ENCODE measurements at regions not wholly inside any gene's neighbourhood (a gene's known extent, or its start where the extent isn't known, plus 50 kb on each side); places are given as distances from the start of the nearest gene placed in this dataset.

GRCh38 chr1:81296601-81297000 is 504.1 kb upstream of the ADGRL2 start:
- DNase-seq, result no peak
- Histone ChIP-seq H3K9me3 (no peaks in the 10 kb centered on the region), H3K27ac (no peak overlapping the region), H3K4me1 (peaks cover 0 to 10% (median 0%) of the 10 kb centered on the region in 4 donors), H3K4me3 (no peak overlapping the region), H3K36me3 (no peaks in the 10 kb centered on the region), H3K27me3 (no peaks in the 10 kb centered on the region)
- intact Hi-C loops (cut with DNase I; ENCODE audit: low total_unique reads), result no loop called here
- TF ChIP-seq, protein P1, sequence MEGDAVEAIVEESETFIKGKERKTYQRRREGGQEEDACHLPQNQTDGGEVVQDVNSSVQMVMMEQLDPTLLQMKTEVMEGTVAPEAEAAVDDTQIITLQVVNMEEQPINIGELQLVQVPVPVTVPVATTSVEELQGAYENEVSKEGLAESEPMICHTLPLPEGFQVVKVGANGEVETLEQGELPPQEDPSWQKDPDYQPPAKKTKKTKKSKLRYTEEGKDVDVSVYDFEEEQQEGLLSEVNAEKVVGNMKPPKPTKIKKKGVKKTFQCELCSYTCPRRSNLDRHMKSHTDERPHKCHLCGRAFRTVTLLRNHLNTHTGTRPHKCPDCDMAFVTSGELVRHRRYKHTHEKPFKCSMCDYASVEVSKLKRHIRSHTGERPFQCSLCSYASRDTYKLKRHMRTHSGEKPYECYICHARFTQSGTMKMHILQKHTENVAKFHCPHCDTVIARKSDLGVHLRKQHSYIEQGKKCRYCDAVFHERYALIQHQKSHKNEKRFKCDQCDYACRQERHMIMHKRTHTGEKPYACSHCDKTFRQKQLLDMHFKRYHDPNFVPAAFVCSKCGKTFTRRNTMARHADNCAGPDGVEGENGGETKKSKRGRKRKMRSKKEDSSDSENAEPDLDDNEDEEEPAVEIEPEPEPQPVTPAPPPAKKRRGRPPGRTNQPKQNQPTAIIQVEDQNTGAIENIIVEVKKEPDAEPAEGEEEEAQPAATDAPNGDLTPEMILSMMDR (IDR thresholded peaks at IDR 0.05), result no peak

- no peak for DNase-seq
- Histone ChIP-seq H3K36me3 (no peaks in the 10 kb centered on the region), H3K27me3 (no peaks in the 10 kb centered on the region), H3K4me3 (no peak overlapping the region), H3K4me1 (peaks cover 0 to 14% (median 0%) of the 10 kb centered on the region in 4 donors), H3K27ac (no peak overlapping the region), H3K9me3 (no peaks in the 10 kb centered on the region)
- TF ChIP-seq, protein P1 (IDR thresholded peaks at IDR 0.05), result no peak
- intact Hi-C loops (cut with DNase I; ENCODE audit: low total_unique reads), result no loop called here
Observed at GRCh38 chr1:81290326-81290725, 510.4 kb upstream of the ADGRL2 start.

DNA sequence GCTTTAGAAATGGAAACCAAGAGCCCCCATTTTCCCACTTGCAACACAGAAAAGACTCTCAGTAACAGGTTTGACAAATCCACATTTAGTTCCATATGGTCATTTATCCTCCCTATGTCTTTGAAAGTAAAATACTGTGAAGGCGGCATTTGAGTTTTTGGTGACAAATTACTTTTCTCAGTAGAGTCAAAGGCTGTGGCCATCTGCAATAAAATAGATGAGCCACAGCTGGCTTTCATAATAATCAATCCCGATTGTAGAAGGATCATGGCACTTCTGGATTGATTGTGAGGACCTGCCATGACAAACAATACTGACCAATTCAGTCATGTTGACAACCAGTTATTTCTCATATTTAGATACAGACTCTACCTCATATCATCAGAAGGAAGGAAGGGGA is 512.0 kb upstream of the ADGRL2 start:
- H3K27ac ChIP-seq, result no peak overlapping the region
- no peaks in the 10 kb centered on the region for H3K9me3 ChIP-seq
- DNase-seq, result no peak
- no peak overlapping the region for H3K4me3 ChIP-seq
- H3K4me1 ChIP-seq, result peaks cover 0 to 14% (median 0%) of the 10 kb centered on the region in 4 donors
- TF ChIP-seq, protein P1 (IDR thresholded peaks at IDR 0.05), result no peak
- H3K27me3 ChIP-seq, result no peaks in the 10 kb centered on the region
- H3K36me3 ChIP-seq, result no peaks in the 10 kb centered on the region
- intact Hi-C loops (cut with DNase I; ENCODE audit: low total_unique reads), result no loop called here

- intact Hi-C loops (cut with DNase I; ENCODE audit: low total_unique reads), result no loop called here
- Histone ChIP-seq H3K27ac (no peak overlapping the region), H3K9me3 (no peaks in the 10 kb centered on the region), H3K36me3 (no peaks in the 10 kb centered on the region), H3K27me3 (no peaks in the 10 kb centered on the region), H3K4me1 (peaks cover 0 to 14% (median 0%) of the 10 kb centered on the region in 4 donors), H3K4me3 (no peak overlapping the region)
- TF ChIP-seq, protein P1 (IDR thresholded peaks at IDR 0.05), result no peak
- DNase-seq, result no peak
Observed at GRCh38 chr1:81287411-81288080, 513.2 kb upstream of the ADGRL2 start.

DNA sequence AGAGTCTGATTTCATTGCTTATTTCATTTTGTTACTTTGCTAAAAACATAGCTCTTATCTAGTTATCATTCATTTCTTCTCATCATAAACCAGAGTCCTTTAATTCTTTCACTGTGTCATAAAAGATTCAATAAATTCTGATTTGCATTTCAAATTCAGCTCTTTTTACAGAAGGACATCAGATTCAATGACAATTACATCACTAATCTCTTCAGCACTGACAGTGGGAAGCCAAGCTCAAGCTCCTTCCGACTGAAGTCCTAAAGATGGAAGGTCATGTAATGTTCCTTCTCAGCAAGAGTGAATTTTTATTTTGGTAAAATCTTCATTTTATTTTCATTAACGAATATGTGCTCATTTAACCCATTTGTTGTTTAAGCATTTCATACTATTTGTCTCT is 530.7 kb upstream of the ADGRL2 start:
- Histone ChIP-seq H3K36me3 (no peaks in the 10 kb centered on the region), H3K4me3 (no peak overlapping the region), H3K4me1 (no peaks in the 10 kb centered on the region), H3K9me3 (no peaks in the 10 kb centered on the region), H3K27ac (no peak overlapping the region), H3K27me3 (no peaks in the 10 kb centered on the region)
- TF ChIP-seq, protein P1 (IDR thresholded peaks at IDR 0.05), result no peak
- no peak for DNase-seq
- intact Hi-C loops (cut with DNase I; ENCODE audit: low total_unique reads), result no loop called here

GRCh38 chr1:81264976-81265375 is 535.8 kb upstream of the ADGRL2 start:
- TF ChIP-seq, protein P1 (IDR thresholded peaks at IDR 0.05), result no peak
- H3K27me3 ChIP-seq, result no peaks in the 10 kb centered on the region
- no peak overlapping the region for H3K4me3 ChIP-seq
- H3K27ac ChIP-seq, result no peak overlapping the region
- no peaks in the 10 kb centered on the region for H3K4me1 ChIP-seq
- no peak for DNase-seq
- intact Hi-C loops (cut with DNase I; ENCODE audit: low total_unique reads), result no loop called here
- H3K36me3 ChIP-seq, result no peaks in the 10 kb centered on the region
- H3K9me3 ChIP-seq, result no peaks in the 10 kb centered on the region

Data from tibial artery (tissue), 4 donors.